ENCODE measurements at regions not wholly inside any gene's neighbourhood (a gene's known extent, or its start where the extent isn't known, plus 50 kb on each side); places are given as distances from the start of the nearest gene placed in this dataset.

DNA sequence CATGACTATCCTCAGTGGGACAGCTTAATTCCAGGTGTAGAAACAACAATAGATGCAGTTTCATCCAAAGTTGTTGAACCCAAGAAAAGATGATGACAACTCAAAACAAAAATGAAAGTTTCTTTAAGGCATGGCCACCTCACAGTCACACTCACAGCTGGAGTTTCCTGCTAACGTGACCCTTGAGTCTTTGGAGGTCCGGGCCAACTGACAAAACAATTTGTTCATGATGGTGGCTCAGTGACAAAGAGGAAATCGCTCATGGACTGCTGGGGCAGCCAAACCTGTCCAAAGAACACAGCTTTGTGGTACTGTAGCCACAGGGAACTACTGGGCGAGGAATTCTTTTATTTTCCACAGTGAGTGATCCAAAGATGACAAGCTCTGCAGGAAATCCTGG, 96.0 kb upstream of the JCAD start:
- CTCF ChIA-PET: no interaction called here
- ATAC-seq (ENCODE audit: poor library complexity): no peak
- peaks cover 69% of the 10 kb centered on the region for H3K27me3 Mint-ChIP-seq
- Histone ChIP-seq H3K4me1 (ENCODE audit: insufficient read depth, low read length) (no peaks in the 10 kb centered on the region), H3K27me3 (ENCODE audit: control insufficient read depth in 1 of 2, insufficient read depth in 2 of 2, low read length in 2 of 2) (peaks cover 8 to 9% of the 10 kb centered on the region in 2 experiments), H3K4me3 (ENCODE audit: low read length) (no peak overlapping the region), H3K36me3 (ENCODE audit: insufficient read depth, low read length) (no peaks in the 10 kb centered on the region), H3K27ac (ENCODE audit: low read depth in 1 of 2, low read length in 2 of 2) (no peak overlapping the region), H3K9me3 (ENCODE audit: control insufficient read depth in 1 of 2, insufficient read depth in 1 of 2, low read length in 2 of 2) (peaks cover 0 to 3% of the 10 kb centered on the region in 2 experiments)
- intact Hi-C loops (cut with DNase I, micrococcal nuclease): no loop called here
- no peaks in the 10 kb centered on the region for H3K36me3 Mint-ChIP-seq (ENCODE audit: low read depth)
- no peaks in the 10 kb centered on the region for H3K9me3 Mint-ChIP-seq
- TF ChIP-seq, protein P1, sequence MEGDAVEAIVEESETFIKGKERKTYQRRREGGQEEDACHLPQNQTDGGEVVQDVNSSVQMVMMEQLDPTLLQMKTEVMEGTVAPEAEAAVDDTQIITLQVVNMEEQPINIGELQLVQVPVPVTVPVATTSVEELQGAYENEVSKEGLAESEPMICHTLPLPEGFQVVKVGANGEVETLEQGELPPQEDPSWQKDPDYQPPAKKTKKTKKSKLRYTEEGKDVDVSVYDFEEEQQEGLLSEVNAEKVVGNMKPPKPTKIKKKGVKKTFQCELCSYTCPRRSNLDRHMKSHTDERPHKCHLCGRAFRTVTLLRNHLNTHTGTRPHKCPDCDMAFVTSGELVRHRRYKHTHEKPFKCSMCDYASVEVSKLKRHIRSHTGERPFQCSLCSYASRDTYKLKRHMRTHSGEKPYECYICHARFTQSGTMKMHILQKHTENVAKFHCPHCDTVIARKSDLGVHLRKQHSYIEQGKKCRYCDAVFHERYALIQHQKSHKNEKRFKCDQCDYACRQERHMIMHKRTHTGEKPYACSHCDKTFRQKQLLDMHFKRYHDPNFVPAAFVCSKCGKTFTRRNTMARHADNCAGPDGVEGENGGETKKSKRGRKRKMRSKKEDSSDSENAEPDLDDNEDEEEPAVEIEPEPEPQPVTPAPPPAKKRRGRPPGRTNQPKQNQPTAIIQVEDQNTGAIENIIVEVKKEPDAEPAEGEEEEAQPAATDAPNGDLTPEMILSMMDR (IDR thresholded peaks at IDR 0.05): no peak
- DNase-seq: no peak
- H3K4me1 Mint-ChIP-seq (ENCODE audit: low read depth): no peaks in the 10 kb centered on the region
- POLR2A ChIA-PET: no interaction called here
- H3K4me3 Mint-ChIP-seq: no peak overlapping the region
- no peak overlapping the region for H3K27ac Mint-ChIP-seq

DNA sequence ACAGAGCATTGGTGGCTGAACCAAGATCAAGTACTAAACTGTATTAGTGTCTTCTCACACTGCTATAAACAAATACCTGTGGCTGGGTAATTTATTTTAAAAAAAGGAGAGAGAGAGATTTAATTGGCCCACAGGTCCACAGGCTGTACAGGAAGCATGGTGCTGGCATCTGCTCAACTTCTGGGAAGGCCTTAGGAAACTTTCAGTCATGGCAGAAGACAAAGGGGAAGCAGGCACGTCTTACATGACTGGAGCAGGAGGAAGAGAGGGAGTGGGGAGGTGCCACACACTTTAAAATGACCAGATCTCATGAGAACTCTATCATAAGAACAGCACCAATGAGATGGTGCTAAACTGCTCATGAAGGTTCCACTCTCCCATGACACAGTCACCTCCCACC, 95.2 kb upstream of the JCAD start:
- Mint-ChIP-seq H3K4me3 (no peak overlapping the region), H3K4me1 (ENCODE audit: low read depth) (no peaks in the 10 kb centered on the region), H3K9me3 (no peaks in the 10 kb centered on the region), H3K36me3 (ENCODE audit: low read depth) (no peaks in the 10 kb centered on the region), H3K27ac (no peak overlapping the region), H3K27me3 (peaks cover 76% of the 10 kb centered on the region)
- DNase-seq (no peak), ATAC-seq (ENCODE audit: poor library complexity) (no peak)
- Histone ChIP-seq H3K4me1 (ENCODE audit: insufficient read depth, low read length) (no peaks in the 10 kb centered on the region), H3K27ac (ENCODE audit: low read depth in 1 of 2, low read length in 2 of 2) (no peak overlapping the region), H3K36me3 (ENCODE audit: insufficient read depth, low read length) (no peaks in the 10 kb centered on the region), H3K4me3 (ENCODE audit: low read length) (no peak overlapping the region), H3K9me3 (ENCODE audit: control insufficient read depth in 1 of 2, insufficient read depth in 1 of 2, low read length in 2 of 2) (peaks cover 0 to 3% of the 10 kb centered on the region in 2 experiments), H3K27me3 (ENCODE audit: control insufficient read depth in 1 of 2, insufficient read depth in 2 of 2, low read length in 2 of 2) (peaks cover 8 to 9% of the 10 kb centered on the region in 2 experiments)
- TF ChIP-seq, protein P1 (IDR thresholded peaks at IDR 0.05): no peak
- intact Hi-C loops (cut with DNase I, micrococcal nuclease): no loop called here
- CTCF ChIA-PET: no interaction called here
- POLR2A ChIA-PET: no interaction called here

DNA sequence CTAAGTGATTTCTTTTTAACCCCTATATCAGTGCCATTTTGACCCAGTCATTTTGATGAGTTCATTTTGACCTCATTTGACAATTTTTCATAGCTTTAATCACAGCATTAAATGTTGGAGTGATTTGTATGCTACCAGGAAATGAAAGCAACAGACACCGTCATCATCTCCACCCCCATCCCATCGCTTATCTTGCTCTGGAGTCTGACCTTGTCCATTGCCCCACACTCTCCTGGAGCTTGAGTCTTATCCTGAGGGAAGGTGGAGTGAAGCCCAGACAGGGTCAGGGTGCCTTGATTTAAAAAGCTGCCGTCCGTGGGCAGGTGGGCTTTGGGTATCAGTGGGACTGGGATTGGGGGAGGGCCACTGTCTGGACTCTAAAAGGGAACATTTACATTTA, 94.7 kb upstream of the JCAD start:
- POLR2A ChIA-PET: no interaction called here
- H3K4me3 ChIP-seq (ENCODE audit: low read length): no peak overlapping the region
- Mint-ChIP-seq H3K9me3 (no peaks in the 10 kb centered on the region), H3K27me3 (peaks cover 77% of the 10 kb centered on the region), H3K27ac (no peak overlapping the region), H3K4me3 (no peak overlapping the region), H3K36me3 (ENCODE audit: low read depth) (no peaks in the 10 kb centered on the region), H3K4me1 (ENCODE audit: low read depth) (no peaks in the 10 kb centered on the region)
- H3K36me3 ChIP-seq (ENCODE audit: insufficient read depth, low read length): no peaks in the 10 kb centered on the region
- H3K4me1 ChIP-seq (ENCODE audit: insufficient read depth, low read length): no peaks in the 10 kb centered on the region
- intact Hi-C loops (cut with DNase I, micrococcal nuclease): no loop called here
- TF ChIP-seq, protein P1 (IDR thresholded peaks at IDR 0.05): no peak
- H3K27ac ChIP-seq (ENCODE audit: low read depth in 1 of 2, low read length in 2 of 2): no peak overlapping the region
- peaks cover 0 to 3% of the 10 kb centered on the region in 2 experiments for H3K9me3 ChIP-seq (ENCODE audit: control insufficient read depth in 1 of 2, insufficient read depth in 1 of 2, low read length in 2 of 2)
- ATAC-seq (ENCODE audit: poor library complexity): no peak
- no peak for DNase-seq
- CTCF ChIA-PET: no interaction called here
- peaks cover 8 to 9% of the 10 kb centered on the region in 2 experiments for H3K27me3 ChIP-seq (ENCODE audit: control insufficient read depth in 1 of 2, insufficient read depth in 2 of 2, low read length in 2 of 2)

All from CD4-positive, alpha-beta T cell (primary cell).